IMR-90 (cell line): ENCODE measurements at regions not wholly inside any gene's neighbourhood (a gene's known extent, or its start where the extent isn't known, plus 50 kb on each side); places are given as distances from the start of the nearest gene placed in this dataset.

Experiments
- ATAC-seq: fragments of 200-7000 bp; cut with Tn5 transposase; 2 replicates; pipeline ENCODE4 v1.9.1; 2020; ENCODE audit warnings: low read depth, mild to moderate bottlenecking, moderate library complexity
- BruUV-seq: library from RNA; stranded (reverse); fragments of 400-500 nt; replicated peaks from 2 replicates; lab custom pipeline; 2021; lab: Mats Ljungman, UMichigan
- CTCF ChIA-PET: fragments of 300-600 bp; formaldehyde crosslinking; extraction: SDS; loops from one replicate; lab custom pipeline; 2021; ENCODE audit warnings: antibody characterized with exemption; lab: Yijun Ruan, JAX
- POLR2A ChIA-PET: fragments of 300-600 bp; sonication (Branson Sonifier 250); formaldehyde crosslinking; loops from one replicate; lab custom pipeline; 2022; ENCODE audit warnings: antibody characterized with exemption; ENCODE audit not compliant: unreplicated experiment; lab: Charles Lee
- DNase-seq: peaks from one replicate; pipeline ENCODE4 v3.0.0; 2013
- H2AFZ ChIP-seq: replicated peaks from 2 replicates; pipeline ENCODE3; 2013; ENCODE audit warnings: low read length, mild to moderate bottlenecking; ENCODE audit not compliant: poor library complexity
- H2AK5ac ChIP-seq: 2 replicates; pipeline ENCODE4 v1.6.1; 2013; ENCODE audit warnings: low read depth, low read length, inconsistent platforms
- H2AK9ac ChIP-seq: replicated peaks from 2 replicates; pipeline ENCODE3; 2013; ENCODE audit warnings: mild to moderate bottlenecking, low read depth, low read length, moderate library complexity; ENCODE audit not compliant: poor library complexity
- H2BK120ac ChIP-seq: 2 replicates; pipeline ENCODE4 v1.6.1; 2013; ENCODE audit warnings: low read depth, low read length, inconsistent platforms
- H2BK15ac ChIP-seq: 3 replicates; pipeline ENCODE4 v1.6.1; 2013; ENCODE audit warnings: low read depth, low read length, inconsistent platforms
- H2BK20ac ChIP-seq: 2 replicates; pipeline ENCODE4 v1.6.1; 2013; ENCODE audit warnings: low read depth, mild to moderate bottlenecking, inconsistent platforms, low read length, moderate library complexity
- H2BK5ac ChIP-seq: 2 replicates; pipeline ENCODE4 v1.6.1; 2013; ENCODE audit warnings: mild to moderate bottlenecking, low read depth, low read length, inconsistent platforms; ENCODE audit not compliant: poor library complexity, severe bottlenecking
- H3K14ac ChIP-seq: replicated peaks from 2 replicates; pipeline ENCODE4 v1.6.1; 2013; ENCODE audit warnings: low read depth, low read length, inconsistent platforms
- H3K18ac ChIP-seq: 2 replicates; pipeline ENCODE4 v1.6.1; 2013; ENCODE audit warnings: low read depth, low read length, control low read depth
- H3K23ac ChIP-seq: 2 replicates; pipeline ENCODE4 v1.6.1; 2013; ENCODE audit warnings: low read depth, low read length, inconsistent platforms
- H3K27ac ChIP-seq: 2 replicates; pipeline ENCODE4 v1.5.1; 2013; ENCODE audit warnings: mild to moderate bottlenecking, control low read depth, low read length; ENCODE audit not compliant: insufficient read depth
- H3K27me3 ChIP-seq: 2 replicates; pipeline ENCODE4 v1.6.1; 2013; ENCODE audit warnings: low read length; ENCODE audit not compliant: control insufficient read depth, insufficient read depth
- H3K36me3 ChIP-seq: 2 replicates; pipeline ENCODE4 v1.6.1; 2013; ENCODE audit warnings: low read length, mixed read lengths; ENCODE audit not compliant: control insufficient read depth, insufficient read depth
- H3K4ac ChIP-seq: 2 replicates; pipeline ENCODE4 v1.6.1; 2013; ENCODE audit warnings: low read depth, low read length, inconsistent platforms
- H3K4me1 ChIP-seq: 2 replicates; pipeline ENCODE4 v1.6.1; 2013; ENCODE audit warnings: low read length, mixed read lengths; ENCODE audit not compliant: control insufficient read depth, insufficient read depth
- H3K4me2 ChIP-seq: 2 replicates; pipeline ENCODE4 v1.6.1; 2013; ENCODE audit warnings: low read depth, mild to moderate bottlenecking, control low read depth, low read length, moderate library complexity
- H3K4me3 ChIP-seq: 2 replicates; pipeline ENCODE4 v1.5.1; 2013; ENCODE audit warnings: low read depth, mild to moderate bottlenecking, control low read depth, low read length, moderate library complexity; ENCODE audit not compliant: insufficient read depth
- H3K56ac ChIP-seq: 2 replicates; pipeline ENCODE4 v1.6.1; 2013; ENCODE audit warnings: low read length, inconsistent platforms; ENCODE audit not compliant: insufficient read depth; ENCODE audit errors: extremely low read depth
- H3K79me1 ChIP-seq, 2 experiments: 2 replicates each; pipeline ENCODE4 v1.6.1; 2013; ENCODE audit warnings: low read length in 2 of 2, inconsistent platforms in 1 of 2, low read depth in 1 of 2
- H3K9ac ChIP-seq: 2 replicates; pipeline ENCODE4 v1.6.1; 2013; ENCODE audit warnings: low read depth, low read length, control low read depth
- H3K9me1 ChIP-seq: 2 replicates; pipeline ENCODE4 v1.6.1; 2013; ENCODE audit warnings: low read length, inconsistent platforms; ENCODE audit not compliant: insufficient read depth
- H3K9me3 ChIP-seq: 2 replicates; pipeline ENCODE4 v1.6.1; 2013; ENCODE audit warnings: low read length; ENCODE audit not compliant: control insufficient read depth, insufficient read depth
- H4K20me1 ChIP-seq: 2 replicates; pipeline ENCODE4 v1.6.1; 2013; ENCODE audit warnings: low read length, inconsistent platforms; ENCODE audit not compliant: insufficient read depth
- H4K5ac ChIP-seq: 2 replicates; pipeline ENCODE4 v1.6.1; 2013; ENCODE audit warnings: mild to moderate bottlenecking, low read depth, low read length, control low read depth
- H4K8ac ChIP-seq, 2 experiments: 2 replicates each; pipeline ENCODE4 v1.6.1; 2013; ENCODE audit warnings: low read depth in 2 of 2, low read length in 2 of 2, control low read depth in 1 of 2, inconsistent platforms in 1 of 2
- H4K91ac ChIP-seq: 2 replicates; pipeline ENCODE4 v1.6.1; 2013; ENCODE audit warnings: low read depth, low read length, inconsistent platforms; ENCODE audit not compliant: insufficient read depth
- MAFK ChIP-seq: IDR thresholded peaks from 2 replicates; pipeline ENCODE4 v1.6.1; 2012; ENCODE audit warnings: low read depth, low read length, improper control_type of control experiment
- RFX5 ChIP-seq: IDR thresholded peaks from 2 replicates; pipeline ENCODE4 v1.8.0; 2012; ENCODE audit warnings: low read depth, mild to moderate bottlenecking, low read length, moderate library complexity
- WGBS, 2 experiments: methylation state at CpG; one replicate each; pipeline versions ENCODE4 v1.1.5 to v1.1.7; 2013; ENCODE audit warnings: missing lambda C conversion rate in 2 of 2; ENCODE audit not compliant: insufficient read length in 1 of 2; ENCODE audit errors: extremely low coverage in 2 of 2; 5-methylcytosine and 5-hydroxymethylcytosine counted together
- dilution Hi-C: fragments of 300-500 bp; cut with HindIII; formaldehyde crosslinking; loops from one replicate; pipeline ENCODE4 v1.14.3; 2018; ENCODE audit warnings: low sequenced_read_pairs; ENCODE audit not compliant: unreplicated experiment
- in situ Hi-C: fragments of 300-500 bp; cut with MboI; formaldehyde crosslinking; loops from 3 replicates; pipeline ENCODE4 v1.14.3; 2019; ENCODE audit warnings: low sequenced_read_pairs, inconsistent platforms, mixed read lengths
- intact Hi-C: fragments of 100-400 bp; cut with micrococcal nuclease; formaldehyde crosslinking; loops from 2 replicates; pipeline ENCODE4 v1.10.0; 2022

DNA sequence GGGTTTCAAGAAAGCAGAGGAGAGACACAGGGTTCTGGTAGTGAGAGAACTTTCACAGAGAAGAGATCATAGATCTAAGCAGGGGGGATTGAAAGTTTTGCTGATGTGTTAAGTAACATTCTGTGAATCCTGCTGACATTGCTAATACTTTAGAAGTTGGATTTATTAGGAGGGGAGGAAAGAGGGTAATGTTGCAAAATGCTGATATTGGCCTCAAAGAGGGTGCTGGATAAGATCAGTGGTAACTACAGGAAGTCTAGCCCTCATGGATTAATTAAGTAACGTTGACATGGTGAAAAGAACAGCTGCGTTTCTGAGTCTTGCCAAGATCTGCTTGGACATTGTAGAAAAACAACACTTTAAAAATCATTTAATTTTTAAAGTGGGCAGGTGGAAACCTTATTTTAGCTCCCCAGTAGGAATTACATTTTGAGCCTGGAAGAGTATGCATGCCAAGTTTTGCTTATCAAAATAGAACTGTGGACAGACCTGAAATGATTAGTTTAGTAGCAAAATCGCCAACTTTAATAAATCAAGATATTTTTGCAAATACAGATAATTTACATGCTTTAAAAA, 606.0 kb upstream of the HTR1E start:
- H3K27ac ChIP-seq, result no peak overlapping the region

More for the DNA sequence above, 606.0 kb upstream of the HTR1E start:
- H4K5ac ChIP-seq, result no peak overlapping the region
- DNase-seq (no peak), ATAC-seq (no peak)
- TF ChIP-seq RFX5, result no peak
- peak; percentile 61 for TF ChIP-seq MAFK
- no peak overlapping the region for H3K4me3 ChIP-seq
- no peak overlapping the region for H2BK15ac ChIP-seq
- no peak overlapping the region for H2AK9ac ChIP-seq
- no peak overlapping the region for H3K4ac ChIP-seq
- dilution Hi-C loops (no loop called here), intact Hi-C loops (no loop called here), in situ Hi-C loops (no loop called here)
- no peak overlapping the region for H4K91ac ChIP-seq
- no peak overlapping the region for H3K9ac ChIP-seq
- H3K18ac ChIP-seq, result no peak overlapping the region
- H3K23ac ChIP-seq, result no peak overlapping the region
- H2AFZ ChIP-seq, result no peak overlapping the region
- H2AK5ac ChIP-seq, result no peak overlapping the region
- no peaks in the 10 kb centered on the region for H4K20me1 ChIP-seq
- no TSS peak for BruUV-seq
- no peaks in the 10 kb centered on the region for H3K79me1 ChIP-seq
- H3K9me1 ChIP-seq, result no peaks in the 10 kb centered on the region
- peaks cover 12% of the 10 kb centered on the region for H3K9me3 ChIP-seq
- H2BK20ac ChIP-seq, result no peak overlapping the region
- no peaks in the 10 kb centered on the region for H3K4me1 ChIP-seq
- CTCF ChIA-PET, result no interaction called here
- no peak overlapping the region for H3K56ac ChIP-seq
- no CpG with 5 or more reads among the region's 3 CpGs for WGBS, 2 experiments
- no peak overlapping the region for H4K8ac ChIP-seq
- no peak overlapping the region for H3K14ac ChIP-seq
- H3K4me2 ChIP-seq, result no peak overlapping the region
- no peaks in the 10 kb centered on the region for H3K27me3 ChIP-seq
- no peak overlapping the region for H2BK120ac ChIP-seq
- H2BK5ac ChIP-seq, result no peak overlapping the region
- H3K36me3 ChIP-seq, result no peaks in the 10 kb centered on the region
- POLR2A ChIA-PET, result no interaction called here
